ENCODE measurements at regions not wholly inside any gene's neighbourhood (a gene's known extent, or its start where the extent isn't known, plus 50 kb on each side); places are given as distances from the start of the nearest gene placed in this dataset.

GRCh38 chr11:87394924-87395323 is 357.2 kb downstream of the TMEM135 start:
- TF ChIP-seq EZH2 (IDR thresholded peaks at IDR 0.05) (no peak), CTCF (IDR thresholded peaks at IDR 0.05 in 2 of 3, conservative IDR thresholded peaks at IDR 0.05 in 1 of 3; ENCODE audit: borderline replicate concordance in 1 of 3, insufficient read depth in 1 of 3, low read depth in 2 of 3, low read length in 2 of 3) (no peak), REST (IDR thresholded peaks at IDR 0.05; ENCODE audit: low read depth) (no peak), MAX (IDR thresholded peaks at IDR 0.05) (no peak), POLR2AphosphoS5 (IDR thresholded peaks at IDR 0.05; ENCODE audit: low read depth, low read length) (no peak), CEBPB (IDR thresholded peaks at IDR 0.05; ENCODE audit: low read depth) (no peak), ZFX (IDR thresholded peaks at IDR 0.05) (no peak), YY1 (IDR thresholded peaks at IDR 0.05; ENCODE audit: extremely low read depth, insufficient replicate concordance, low read depth, low read length) (no peak)

Data from HCT116 (cell line).